ENCODE measurements at regions not wholly inside any gene's neighbourhood (a gene's known extent, or its start where the extent isn't known, plus 50 kb on each side); places are given as distances from the start of the nearest gene placed in this dataset.

- Histone ChIP-seq H3K36me3 (ENCODE audit: low read depth, missing control alignments) (no peaks in the 10 kb centered on the region), H3K4me3 (no peak overlapping the region), H3K9me3 (no peaks in the 10 kb centered on the region), H3K27ac (no peak overlapping the region), H3K4me1 (no peaks in the 10 kb centered on the region), H3K27me3 (no peaks in the 10 kb centered on the region)
- intact Hi-C loops (cut with DNase I; ENCODE audit: low total_unique reads), result no loop called here
- TF ChIP-seq CTCF (IDR thresholded peaks at IDR 0.05) (no peak), POLR2A (IDR thresholded peaks at IDR 0.05) (no peak)
- no peak for DNase-seq
Observed at GRCh38 chr3:72530426-72530825, 317.8 kb downstream of the SHQ1 start.

- Histone ChIP-seq H3K36me3 (ENCODE audit: low read depth, missing control alignments) (no peaks in the 10 kb centered on the region), H3K9me3 (no peaks in the 10 kb centered on the region), H3K4me3 (no peak overlapping the region), H3K27me3 (no peaks in the 10 kb centered on the region), H3K4me1 (no peaks in the 10 kb centered on the region), H3K27ac (no peak overlapping the region)
- intact Hi-C loops (cut with DNase I; ENCODE audit: low total_unique reads), result no loop called here
- WGBS, 2 donors, result 84 to 86% methylated on average over 4 of the region's 4 CpGs
- DNase-seq, result no peak
- TF ChIP-seq POLR2A (IDR thresholded peaks at IDR 0.05) (no peak), CTCF (IDR thresholded peaks at IDR 0.05) (no peak)
Observed at GRCh38 chr3:72529081-72529480, 319.2 kb downstream of the SHQ1 start.

GRCh38 chr3:72523429-72524151 is 324.7 kb downstream of the SHQ1 start:
- Histone ChIP-seq H3K4me3 (no peak overlapping the region), H3K27me3 (no peaks in the 10 kb centered on the region), H3K4me1 (no peaks in the 10 kb centered on the region), H3K9me3 (no peaks in the 10 kb centered on the region), H3K36me3 (ENCODE audit: low read depth, missing control alignments) (no peaks in the 10 kb centered on the region), H3K27ac (no peak overlapping the region)
- no peak for TF ChIP-seq POLR2A (IDR thresholded peaks at IDR 0.05)
- no peak for TF ChIP-seq CTCF (IDR thresholded peaks at IDR 0.05)
- intact Hi-C loops (cut with DNase I; ENCODE audit: low total_unique reads), result no loop called here
- WGBS, 2 donors, result 61 to 72% methylated on average over 9 of the region's 9 CpGs
- DNase-seq, result no peak

- H3K9me3 ChIP-seq, result no peaks in the 10 kb centered on the region
- TF ChIP-seq POLR2A (IDR thresholded peaks at IDR 0.05), result no peak
- no peak for TF ChIP-seq CTCF (IDR thresholded peaks at IDR 0.05)
- intact Hi-C loops (cut with DNase I; ENCODE audit: low total_unique reads), result no loop called here
- no peak for DNase-seq
- WGBS, 2 donors, result 73 to 78% methylated on average over 8 of the region's 8 CpGs
- H3K27me3 ChIP-seq, result no peaks in the 10 kb centered on the region
- no peak overlapping the region for H3K4me3 ChIP-seq
- no peaks in the 10 kb centered on the region for H3K36me3 ChIP-seq (ENCODE audit: low read depth, missing control alignments)
- no peaks in the 10 kb centered on the region for H3K4me1 ChIP-seq
- H3K27ac ChIP-seq, result no peak overlapping the region
Observed at GRCh38 chr3:72520690-72521308, 327.4 kb downstream of the SHQ1 start.

Data from testis (tissue), 2 donors.